Inflammatory macrophage (primary cell): ENCODE measurements at regions not wholly inside any gene's neighbourhood (a gene's known extent, or its start where the extent isn't known, plus 50 kb on each side); places are given as distances from the start of the nearest gene placed in this dataset.
"Not testable (repeated sequence)": the region's sequence is repeated elsewhere in the genome, so short reads cannot be mapped to it uniquely, and the experiment has no call there.

Source experiments
- DNase-seq, 2 donors: peaks; one replicate each; pipeline ENCODE4 v3.0.0-alpha.2; 2020 to 2022

GRCh38 chr2:38483776-38484501 is 106.9 kb upstream of the ATL2 start:
- no peak for DNase-seq

- DNase-seq, result not testable (repeated sequence)
Measured at GRCh38 chr2:38482710-38483109, 105.6 kb upstream of the ATL2 start.

- DNase-seq, result no peak
Measured at GRCh38 chr2:38480617-38481016, 103.5 kb upstream of the ATL2 start.

GRCh38 chr2:38477006-38477405 is 99.9 kb upstream of the ATL2 start:
- DNase-seq, result no peak

- no peak for DNase-seq
Measured at GRCh38 chr2:38475567-38475881, 98.5 kb upstream of the ATL2 start.

GRCh38 chr2:38474715-38475566 is 97.9 kb upstream of the ATL2 start:
- DNase-seq, result no peak

GRCh38 chr2:38474021-38474456 is 97.0 kb upstream of the ATL2 start:
- peak; percentile 50 to 61 for DNase-seq

GRCh38 chr2:38473333-38474005 is 96.4 kb upstream of the ATL2 start:
- no peak for DNase-seq

- no peak for DNase-seq
Measured at GRCh38 chr2:38470115-38470514, 93.0 kb upstream of the ATL2 start.

- no peak for DNase-seq
Measured at GRCh38 chr2:38467768-38468455, 90.8 kb upstream of the ATL2 start.

GRCh38 chr2:38466876-38467767 is 90.0 kb upstream of the ATL2 start:
- no peak for DNase-seq

- DNase-seq, result no peak
Measured at GRCh38 chr2:38466409-38466808, 89.3 kb upstream of the ATL2 start.

- DNase-seq, result peak in 1 of 2 donors; percentile 34
Measured at GRCh38 chr2:38465789-38466127, 88.7 kb upstream of the ATL2 start.

- DNase-seq, result no peak
Measured at GRCh38 chr2:38464971-38465788, 88.1 kb upstream of the ATL2 start.

GRCh38 chr2:38463752-38464151 is 86.7 kb upstream of the ATL2 start:
- no peak for DNase-seq

GRCh38 chr2:38462121-38462661 is 85.1 kb upstream of the ATL2 start:
- peak in 1 of 2 donors; percentile 25 for DNase-seq

GRCh38 chr2:38461470-38461869 is 84.4 kb upstream of the ATL2 start:
- no peak for DNase-seq

GRCh38 chr2:38460313-38460712 is 83.2 kb upstream of the ATL2 start:
- no peak for DNase-seq

GRCh38 chr2:38454081-38454480 is 77.0 kb upstream of the ATL2 start:
- DNase-seq, result no peak

GRCh38 chr2:38451778-38452177 is 74.7 kb upstream of the ATL2 start:
- not testable (repeated sequence) for DNase-seq

GRCh38 chr2:38450509-38450908 is 73.4 kb upstream of the ATL2 start:
- DNase-seq, result no peak
